Mesodermal cell (in vitro differentiated cells): ENCODE measurements at regions not wholly inside any gene's neighbourhood (a gene's known extent, or its start where the extent isn't known, plus 50 kb on each side); places are given as distances from the start of the nearest gene placed in this dataset.

ENCODE experiments used
- H3K27ac ChIP-seq: 2 replicates; pipeline ENCODE4 v1.7.0; 2013; ENCODE audit warnings: mild to moderate bottlenecking, low read depth, low read length, moderate library complexity; ENCODE audit not compliant: severe bottlenecking
- H3K36me3 ChIP-seq: 2 replicates; pipeline ENCODE4 v1.7.1; 2013; ENCODE audit warnings: mild to moderate bottlenecking, low read length, moderate library complexity; ENCODE audit not compliant: control insufficient read depth, insufficient read depth
- H3K4me1 ChIP-seq: one replicate; pipeline ENCODE4 v1.7.1; 2013; ENCODE audit warnings: mild to moderate bottlenecking, low read length; ENCODE audit not compliant: insufficient read depth, control insufficient read depth, poor library complexity, severe bottlenecking
- H3K4me3 ChIP-seq: 2 replicates; pipeline ENCODE4 v1.7.0; 2013; ENCODE audit warnings: low read length, control low read depth, mild to moderate bottlenecking; ENCODE audit not compliant: insufficient read depth, poor library complexity, severe bottlenecking; ENCODE audit errors: extremely low read depth
- H3K9me3 ChIP-seq: 2 replicates; pipeline ENCODE4 v1.7.1; 2013; ENCODE audit warnings: mild to moderate bottlenecking, low read length, moderate library complexity; ENCODE audit not compliant: control insufficient read depth
- WGBS, 2 experiments: methylation state at CpG; one replicate each; pipeline ENCODE4 v1.1.5; 2013; ENCODE audit warnings: missing lambda C conversion rate in 2 of 2; ENCODE audit not compliant: insufficient coverage in 2 of 2; 5-methylcytosine and 5-hydroxymethylcytosine counted together

DNA sequence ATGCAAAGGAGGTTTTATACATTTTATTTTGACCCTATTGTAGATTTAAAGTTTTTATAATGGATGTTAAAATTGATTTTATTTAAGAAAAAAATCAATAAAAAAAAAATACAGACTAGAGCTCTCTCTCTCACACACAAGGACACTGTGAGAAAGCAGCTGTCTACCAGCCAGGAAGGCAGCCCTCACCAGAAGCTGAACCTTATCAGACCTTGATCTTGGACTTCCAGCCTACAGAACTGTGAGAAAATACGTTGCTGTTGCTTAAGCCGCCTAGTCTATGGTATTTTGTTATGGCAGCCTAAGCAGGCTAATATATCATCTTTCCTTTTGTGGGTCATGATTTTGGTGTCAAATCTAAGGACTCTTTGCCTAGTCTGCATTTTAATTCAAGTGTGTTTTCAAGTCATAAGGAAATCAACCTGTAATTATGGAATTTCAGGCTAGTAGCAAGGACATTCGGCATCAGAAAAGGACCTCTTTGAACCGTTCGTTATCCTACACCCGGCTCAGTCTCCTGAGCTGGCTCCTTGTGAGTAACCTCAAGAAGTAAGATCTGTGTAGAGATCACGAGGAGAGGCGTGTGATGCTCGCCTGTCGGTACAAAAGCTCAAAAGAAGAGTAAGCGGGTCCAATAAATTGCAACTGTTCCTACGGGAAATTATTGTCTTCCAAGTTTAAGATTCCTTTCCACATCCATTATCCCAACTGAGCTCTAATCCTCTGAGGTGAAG lies 98.2 kb downstream of the PDCL3 start:
- Histone ChIP-seq H3K9me3 (no peaks in the 10 kb centered on the region), H3K27ac (no peak overlapping the region), H3K4me3 (no peak overlapping the region), H3K4me1 (no peaks in the 10 kb centered on the region), H3K36me3 (no peaks in the 10 kb centered on the region)
- 91 to 94% methylated on average over 10 to 11 of the region's 12 CpGs for WGBS, 2 experiments

DNA sequence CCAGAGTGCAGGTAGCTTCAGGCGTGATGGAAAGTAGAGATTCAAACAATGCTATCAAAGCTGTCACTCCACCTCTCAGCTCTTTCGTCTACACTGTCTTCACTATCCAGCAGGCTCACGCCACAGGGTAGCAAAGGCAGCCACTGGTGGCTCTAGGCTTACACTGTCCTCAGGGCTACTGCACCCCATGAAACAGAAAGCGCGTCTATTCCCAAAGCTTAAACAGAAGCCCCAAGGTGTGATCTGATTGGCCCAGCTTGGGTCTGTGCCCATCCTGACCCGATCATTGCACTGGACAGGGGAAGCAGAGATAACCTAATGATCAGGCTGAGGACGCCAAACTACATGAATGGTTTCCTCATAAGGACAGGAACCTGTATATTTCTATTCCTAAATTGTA lies 100.1 kb downstream of the PDCL3 start:
- WGBS, 2 experiments, result 95 to 96% methylated on average over 5 to 6 of the region's 7 CpGs
- H3K36me3 ChIP-seq, result no peaks in the 10 kb centered on the region

DNA sequence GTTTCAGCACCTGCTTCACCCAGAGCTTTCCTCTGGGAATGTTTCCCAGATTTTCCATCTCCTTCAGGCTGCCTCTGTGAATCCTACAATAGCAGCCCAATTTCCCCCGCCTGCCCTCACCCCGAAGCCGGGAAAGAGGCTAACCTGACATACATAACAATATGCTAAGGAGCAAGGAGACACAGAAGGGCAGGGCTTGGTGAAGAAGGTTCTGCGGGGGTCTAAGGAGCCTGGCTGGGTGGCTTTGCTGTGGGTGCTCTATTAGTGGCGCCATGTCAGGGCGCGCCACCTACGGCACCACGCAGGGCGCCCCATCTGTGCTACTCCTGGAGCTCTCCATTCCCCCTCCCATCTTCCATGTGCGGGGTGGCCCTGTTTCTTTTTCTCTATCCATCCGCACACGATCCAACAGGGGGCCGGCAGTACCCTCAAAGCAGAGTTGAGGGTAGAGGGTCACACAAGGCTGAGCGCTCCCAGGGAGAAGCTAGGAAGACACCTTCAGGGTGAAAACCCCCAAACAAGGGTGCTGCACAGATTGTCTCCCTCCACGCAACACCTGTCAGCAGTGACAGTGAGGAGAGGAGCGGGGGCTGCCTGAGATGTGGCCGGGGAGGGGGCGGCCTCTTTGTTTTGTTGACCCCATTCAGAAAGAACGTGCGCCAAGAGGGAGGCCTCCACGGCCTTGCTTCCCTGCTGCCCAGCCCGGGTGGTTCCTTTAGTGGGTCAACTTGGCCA lies 101.4 kb downstream of the PDCL3 start:
- 88 to 91% methylated on average over 15 to 19 of the region's 23 CpGs for WGBS, 2 experiments
- H3K4me3 ChIP-seq, result no peak overlapping the region
- no peaks in the 10 kb centered on the region for H3K36me3 ChIP-seq
- no peaks in the 10 kb centered on the region for H3K4me1 ChIP-seq
- no peaks in the 10 kb centered on the region for H3K9me3 ChIP-seq
- H3K27ac ChIP-seq, result no peak overlapping the region

More for the DNA sequence above, 100.1 kb downstream of the PDCL3 start:
- H3K4me3 ChIP-seq, result no peak overlapping the region
- no peaks in the 10 kb centered on the region for H3K4me1 ChIP-seq
- H3K9me3 ChIP-seq, result no peaks in the 10 kb centered on the region
- H3K27ac ChIP-seq, result no peak overlapping the region

DNA sequence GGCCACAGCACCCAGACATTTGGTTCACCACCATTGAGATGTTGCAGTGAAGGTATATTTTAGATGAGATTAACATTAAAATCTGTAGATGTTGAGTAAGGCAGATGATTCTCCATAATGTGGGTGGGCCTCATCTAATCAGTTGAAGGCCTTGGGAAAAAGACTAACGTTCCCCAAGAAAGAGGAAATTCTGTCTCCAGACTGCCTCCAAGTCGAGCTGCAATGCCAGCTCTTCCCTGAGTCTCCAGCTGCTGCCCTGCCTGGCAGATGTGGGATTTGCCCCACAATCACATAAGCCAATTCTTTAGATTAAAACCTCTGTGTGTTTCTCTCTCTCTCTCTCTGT lies 101.9 kb downstream of the PDCL3 start:
- no peak overlapping the region for H3K27ac ChIP-seq
- WGBS, 2 experiments, result 56 to 75% methylated on average over 2 of the region's 2 CpGs
- no peaks in the 10 kb centered on the region for H3K9me3 ChIP-seq
- H3K4me3 ChIP-seq, result no peak overlapping the region
- H3K36me3 ChIP-seq, result no peaks in the 10 kb centered on the region
- H3K4me1 ChIP-seq, result no peaks in the 10 kb centered on the region

DNA sequence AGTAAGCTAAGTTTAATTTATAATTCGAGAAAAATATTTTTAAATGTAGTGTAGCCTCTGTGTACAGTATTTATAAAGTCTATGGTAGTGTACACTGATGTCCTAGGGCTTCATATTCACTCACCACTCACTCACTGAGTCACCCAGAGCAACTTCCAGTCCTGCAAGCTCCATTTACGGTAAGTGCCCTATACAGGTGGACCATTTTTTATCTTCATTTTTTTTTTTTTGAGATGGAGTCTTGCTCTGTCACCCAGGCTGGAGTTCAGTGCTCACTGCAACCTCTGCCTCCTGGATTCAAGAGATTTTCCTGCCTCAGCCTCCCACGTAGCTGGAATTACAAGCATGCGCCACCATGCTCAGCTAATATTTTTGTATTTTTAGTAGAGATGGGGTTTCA lies 104.2 kb downstream of the PDCL3 start:
- no peaks in the 10 kb centered on the region for H3K9me3 ChIP-seq
- H3K27ac ChIP-seq, result no peak overlapping the region
- H3K4me1 ChIP-seq, result no peaks in the 10 kb centered on the region
- no peaks in the 10 kb centered on the region for H3K36me3 ChIP-seq
- 0 to 80% methylated on average over 1 of the region's 4 CpGs for WGBS, 2 experiments
- H3K4me3 ChIP-seq, result no peak overlapping the region

DNA sequence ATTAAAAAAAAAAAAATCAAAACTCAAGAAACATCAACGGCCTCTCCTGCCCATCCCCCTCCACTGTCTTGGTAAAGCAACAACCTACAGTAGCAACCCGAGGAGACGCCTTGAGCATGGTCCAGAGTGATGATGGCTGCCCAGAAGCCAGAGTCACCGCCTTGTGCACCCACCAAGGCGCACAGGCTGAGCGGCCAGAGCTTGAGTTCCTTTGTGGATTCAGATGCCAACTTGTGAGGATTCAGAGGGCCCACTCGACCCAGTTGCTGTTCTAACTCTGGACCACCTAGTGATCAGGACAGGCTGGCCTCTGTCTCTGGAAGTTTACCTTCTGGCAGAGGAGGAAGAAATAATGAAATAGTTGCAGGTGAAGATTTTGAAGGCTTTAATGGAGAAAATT lies 105.0 kb downstream of the PDCL3 start:
- Histone ChIP-seq H3K4me3 (no peak overlapping the region), H3K4me1 (no peaks in the 10 kb centered on the region), H3K9me3 (no peaks in the 10 kb centered on the region), H3K27ac (no peak overlapping the region), H3K36me3 (no peaks in the 10 kb centered on the region)
- 89 to 91% methylated on average over 7 of the region's 7 CpGs for WGBS, 2 experiments

DNA sequence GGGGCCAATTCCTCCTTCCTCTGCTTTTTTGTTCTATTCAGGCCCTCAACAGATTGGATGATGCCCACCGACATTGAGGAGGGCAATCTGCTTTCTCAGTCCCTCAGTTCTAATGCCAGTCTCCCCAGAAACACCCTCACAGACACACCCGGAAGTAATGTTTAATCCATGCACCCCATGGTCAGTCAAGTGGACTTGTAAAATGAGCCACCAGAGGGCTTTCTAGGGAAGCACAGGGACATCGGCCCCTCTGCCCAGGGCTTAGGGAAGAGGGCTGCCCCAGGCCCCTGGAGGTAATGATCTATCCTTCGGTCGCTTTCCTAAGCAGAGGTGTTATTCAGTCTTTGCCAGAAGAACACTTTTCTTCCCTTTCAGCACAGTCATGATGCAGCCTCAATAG lies 107.4 kb downstream of the PDCL3 start:
- Histone ChIP-seq H3K4me1 (no peaks in the 10 kb centered on the region), H3K4me3 (no peak overlapping the region), H3K36me3 (no peaks in the 10 kb centered on the region), H3K27ac (no peak overlapping the region), H3K9me3 (no peaks in the 10 kb centered on the region)
- WGBS, 2 experiments, result 93 to 95% methylated on average over 4 to 5 of the region's 5 CpGs

DNA sequence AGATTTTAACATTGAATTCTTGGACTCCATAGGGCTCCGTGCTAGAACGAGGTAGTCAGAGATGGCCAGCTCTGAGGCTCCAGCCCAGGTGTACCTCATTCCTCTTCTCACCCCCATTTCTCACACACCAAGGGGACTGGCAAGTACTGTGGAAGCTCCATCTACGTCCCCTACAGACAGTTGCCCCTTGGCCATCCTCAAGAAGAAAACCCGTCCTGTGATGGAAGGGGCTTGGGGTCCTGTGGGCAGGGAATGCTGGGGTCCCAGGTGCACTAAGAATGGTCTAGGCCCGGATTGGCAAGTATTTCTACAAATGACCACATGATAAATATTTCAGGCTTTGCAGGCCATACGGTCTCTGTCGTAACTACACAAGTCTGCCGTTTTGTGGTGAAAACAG lies 110.3 kb downstream of the PDCL3 start:
- no peaks in the 10 kb centered on the region for H3K4me1 ChIP-seq
- H3K27ac ChIP-seq, result no peak overlapping the region
- H3K4me3 ChIP-seq, result no peak overlapping the region
- H3K9me3 ChIP-seq, result no peaks in the 10 kb centered on the region
- WGBS, 2 experiments, result 91 to 95% methylated on average over 5 to 7 of the region's 8 CpGs
- H3K36me3 ChIP-seq, result no peaks in the 10 kb centered on the region

DNA sequence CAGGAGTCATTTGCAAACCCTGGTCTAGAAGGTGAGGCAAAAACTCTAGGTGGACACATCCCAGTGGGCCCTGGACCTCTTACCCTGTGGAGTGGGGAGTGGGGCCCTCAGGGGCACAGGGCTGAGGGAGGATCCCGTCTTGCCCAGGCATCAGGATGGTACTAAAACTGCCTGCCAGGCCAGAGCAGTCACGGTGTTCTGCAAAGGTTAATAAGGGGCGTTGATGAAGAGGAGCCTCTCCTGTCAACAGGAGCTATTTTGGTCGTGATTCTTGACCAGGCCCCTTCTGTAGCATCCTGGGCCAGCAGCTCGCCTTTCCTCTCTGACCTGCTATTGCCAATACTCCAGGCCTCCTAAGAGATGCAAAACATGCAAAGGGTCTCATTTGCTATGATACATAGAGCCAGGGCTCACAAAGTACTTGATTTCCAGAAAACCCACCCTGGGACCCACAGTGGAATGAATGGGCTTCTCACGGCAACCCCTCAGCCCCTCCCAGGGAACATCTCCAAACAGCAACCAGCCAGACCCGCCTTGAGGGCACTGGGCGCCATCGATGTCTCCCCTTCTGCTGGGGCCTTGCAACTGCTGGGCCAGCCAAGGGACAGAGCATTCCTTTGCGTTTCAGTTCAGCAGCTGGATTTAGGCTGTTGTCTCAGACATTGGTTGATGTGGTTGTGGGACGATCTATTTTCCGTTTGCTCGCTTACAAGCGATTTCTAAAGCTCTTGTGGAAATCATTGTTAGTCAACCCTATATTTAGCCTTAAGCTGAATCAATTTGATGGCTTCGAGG lies 111.1 kb downstream of the PDCL3 start:
- Histone ChIP-seq H3K36me3 (no peaks in the 10 kb centered on the region), H3K9me3 (no peaks in the 10 kb centered on the region), H3K4me3 (no peak overlapping the region), H3K4me1 (no peaks in the 10 kb centered on the region), H3K27ac (no peak overlapping the region)
- 92% methylated on average over 11 to 12 of the region's 15 CpGs for WGBS, 2 experiments

DNA sequence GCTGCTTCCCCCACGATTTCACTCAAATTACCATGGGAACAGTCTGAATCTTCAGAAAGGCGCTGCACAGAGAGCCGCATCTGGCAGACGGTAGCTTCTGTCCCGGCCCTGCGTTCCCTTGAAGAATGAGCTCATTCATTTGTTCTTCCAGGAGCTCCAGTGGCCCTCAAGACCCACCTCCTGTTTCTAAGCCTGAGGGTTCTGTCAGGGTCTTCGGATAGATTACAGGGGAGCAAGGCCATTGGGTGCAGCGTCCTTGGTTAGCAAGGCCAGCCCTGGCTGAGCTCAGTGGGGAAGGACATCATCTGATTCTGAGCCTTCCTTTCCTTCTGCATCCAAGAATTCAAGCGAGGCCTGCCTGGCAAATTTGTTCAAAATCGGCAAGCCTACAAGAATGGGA lies 111.9 kb downstream of the PDCL3 start:
- Histone ChIP-seq H3K4me3 (no peak overlapping the region), H3K27ac (no peak overlapping the region), H3K4me1 (no peaks in the 10 kb centered on the region), H3K9me3 (no peaks in the 10 kb centered on the region), H3K36me3 (no peaks in the 10 kb centered on the region)
- WGBS, 2 experiments, result 92 to 95% methylated on average over 10 of the region's 10 CpGs
